NK-92 treated with Interleukin-12 subunit alpha and Interleukin-12 subunit beta, amount 100 ng/mL, for 24 hours (cell line): ENCODE measurements at regions not wholly inside any gene's neighbourhood (a gene's known extent, or its start where the extent isn't known, plus 50 kb on each side); places are given as distances from the start of the nearest gene placed in this dataset.

Experiments used
- DNase-seq: peaks from one replicate; lab custom pipeline; 2025; lab: John Stamatoyannopoulos, UW

GRCh38 chr6:84417260-84417659 is 189.8 kb upstream of the CEP162 start:
- no peak for DNase-seq

DNA sequence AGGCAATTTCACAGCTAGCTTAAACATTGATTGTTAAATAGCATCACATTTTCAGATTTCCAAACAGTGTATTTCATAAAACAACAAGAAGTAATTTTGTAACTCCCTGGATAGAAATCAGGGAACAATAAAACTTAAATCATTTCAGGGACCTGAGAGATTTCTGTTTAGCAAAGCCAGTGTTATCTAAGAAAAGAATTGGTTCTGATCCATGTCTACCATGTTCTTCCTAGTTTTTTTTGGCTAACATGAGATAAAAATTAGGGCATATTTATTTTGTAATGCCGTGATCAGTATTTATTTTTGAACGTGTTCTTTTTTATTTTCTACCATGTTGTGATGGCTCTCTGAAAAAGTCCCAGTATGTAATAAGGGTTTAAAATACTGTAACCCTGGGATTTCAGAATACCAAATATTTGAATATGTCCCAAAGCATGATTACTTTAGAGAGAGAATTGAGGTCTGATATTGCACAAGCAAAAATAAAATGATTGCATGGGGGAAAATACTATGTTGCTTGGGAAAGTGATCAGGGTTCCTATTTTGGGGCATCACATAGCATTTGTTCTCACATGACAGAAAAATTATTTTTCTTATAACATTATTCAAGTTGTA is 188.7 kb upstream of the CEP162 start:
- no peak for DNase-seq

DNA sequence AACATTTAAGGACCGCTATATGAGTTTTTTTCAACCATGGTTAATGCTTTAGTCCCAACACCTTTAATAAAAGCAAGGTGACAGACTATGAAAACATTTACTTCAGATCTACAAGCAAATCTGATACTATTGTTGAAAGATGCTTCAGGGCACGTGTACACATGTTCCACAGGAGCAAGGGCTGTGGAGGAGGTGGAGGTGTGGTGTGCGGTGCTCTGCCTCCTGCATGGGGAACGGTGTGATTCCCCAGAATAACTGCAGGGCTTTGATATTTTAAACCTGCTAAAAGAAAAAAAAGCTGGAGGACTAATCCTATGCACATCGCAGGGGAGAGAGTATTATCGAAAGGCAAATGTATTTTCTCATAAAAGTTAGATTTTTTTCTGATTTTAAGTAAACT is 188.1 kb upstream of the CEP162 start:
- DNase-seq, result no peak

DNA sequence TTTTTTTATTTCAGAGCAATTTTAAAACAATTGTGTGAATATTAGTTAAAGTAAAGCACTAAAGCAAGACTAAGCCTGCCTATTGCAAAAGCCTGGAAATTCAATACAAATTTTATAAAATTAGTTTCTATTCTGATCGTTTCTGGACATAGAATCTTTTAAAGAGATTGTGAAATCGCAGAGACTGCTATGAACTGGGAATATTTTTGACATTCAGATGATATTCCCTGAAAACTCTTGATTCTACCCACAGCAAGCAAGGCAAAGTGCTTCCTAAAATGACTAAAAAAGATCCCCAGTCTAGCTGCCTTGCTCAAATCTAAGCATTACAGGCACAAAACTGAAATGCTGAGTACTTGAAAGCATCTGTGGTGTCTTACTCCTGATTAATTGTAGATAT is 187.6 kb upstream of the CEP162 start:
- DNase-seq, result no peak

DNA sequence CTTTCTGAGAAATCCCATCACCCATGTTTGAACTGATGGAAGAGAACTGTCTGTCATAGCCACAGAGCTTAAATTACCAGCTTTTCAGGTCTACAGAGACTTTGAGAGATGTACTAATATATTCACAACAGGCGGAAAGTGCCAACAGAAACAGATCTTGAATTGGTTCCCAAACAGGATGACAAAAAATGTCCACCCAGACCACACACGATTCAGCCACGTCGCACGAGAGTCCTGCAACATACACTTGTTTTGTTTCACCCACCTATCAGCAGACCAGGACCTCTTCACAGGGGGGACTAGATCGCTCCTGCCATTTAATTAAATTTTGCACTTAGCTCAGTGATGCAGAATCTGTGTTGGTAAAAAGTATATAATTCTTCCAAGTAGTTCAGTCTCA is 187.1 kb upstream of the CEP162 start:
- DNase-seq, result no peak

DNA sequence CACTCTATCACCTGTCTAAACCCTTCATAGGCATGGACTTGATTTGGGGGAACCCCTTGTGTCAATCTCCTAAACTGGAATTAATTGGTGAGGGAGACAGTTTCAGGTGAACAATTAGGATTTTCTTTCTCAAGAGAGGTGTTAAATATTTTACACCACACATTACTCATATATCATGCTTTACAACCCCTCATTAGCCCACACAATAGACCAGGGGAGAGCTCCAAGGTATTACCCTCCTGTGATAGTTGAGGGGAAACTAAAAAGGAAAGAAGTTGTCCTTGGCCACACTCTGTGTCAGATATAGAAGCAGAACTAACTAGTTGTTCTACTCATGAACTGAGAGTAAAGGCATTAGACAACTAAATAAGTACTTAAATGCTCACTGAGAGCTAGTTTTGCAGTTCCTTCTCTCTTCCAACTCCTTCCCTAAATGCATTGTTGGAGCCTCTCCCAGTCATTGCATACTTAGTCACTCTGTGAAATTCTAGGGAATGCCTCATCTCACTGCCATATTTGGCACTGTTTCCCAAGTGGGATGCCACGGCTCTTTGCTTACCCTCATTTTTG is 183.7 kb upstream of the CEP162 start:
- no peak for DNase-seq

- no peak for DNase-seq
These were observed 182.5 kb upstream of the CEP162 start for GRCh38 chr6:84409911-84410310.

DNA sequence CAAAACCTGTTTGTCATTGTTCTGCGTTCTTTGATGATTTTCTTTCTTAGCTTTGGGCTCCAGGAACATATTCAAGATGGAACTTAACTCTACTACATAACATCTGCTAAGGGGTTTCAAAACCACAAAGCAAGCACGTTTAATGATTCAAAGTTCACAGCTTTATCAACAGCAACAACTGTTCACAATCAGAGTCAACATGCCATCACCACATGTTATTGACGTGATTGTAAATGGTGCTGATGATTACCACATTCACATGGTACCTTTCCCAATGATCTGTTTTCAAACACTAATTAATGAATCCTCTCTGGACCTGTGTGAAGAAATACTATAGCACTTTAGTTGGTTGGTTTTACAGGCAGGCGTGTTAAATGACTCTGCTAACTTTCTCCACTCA is 180.6 kb upstream of the CEP162 start:
- DNase-seq, result no peak

- DNase-seq, result no peak
These were observed 176.1 kb upstream of the CEP162 start for GRCh38 chr6:84403545-84403944.

DNA sequence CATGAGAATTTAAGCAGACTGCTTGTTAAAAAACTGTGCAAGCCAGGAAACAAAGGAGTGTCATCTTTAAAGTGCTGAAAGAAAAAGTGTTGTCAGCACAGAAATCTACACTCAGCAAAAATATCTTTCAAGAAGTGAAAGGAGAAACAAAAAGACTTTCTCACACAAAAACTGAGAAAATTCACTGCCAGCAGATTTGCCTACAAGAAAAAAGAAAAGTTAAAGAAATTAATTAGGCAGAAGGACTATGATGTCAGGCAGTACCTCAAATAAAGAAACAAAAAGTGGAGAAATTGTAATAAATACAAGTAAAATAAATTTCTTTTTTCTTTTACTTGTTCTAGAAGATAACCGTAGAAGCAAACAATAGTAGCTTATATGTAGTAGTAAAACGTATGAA is 171.6 kb upstream of the CEP162 start:
- DNase-seq, result no peak

GRCh38 chr6:84392261-84392660 is 164.8 kb upstream of the CEP162 start:
- DNase-seq, result no peak

DNA sequence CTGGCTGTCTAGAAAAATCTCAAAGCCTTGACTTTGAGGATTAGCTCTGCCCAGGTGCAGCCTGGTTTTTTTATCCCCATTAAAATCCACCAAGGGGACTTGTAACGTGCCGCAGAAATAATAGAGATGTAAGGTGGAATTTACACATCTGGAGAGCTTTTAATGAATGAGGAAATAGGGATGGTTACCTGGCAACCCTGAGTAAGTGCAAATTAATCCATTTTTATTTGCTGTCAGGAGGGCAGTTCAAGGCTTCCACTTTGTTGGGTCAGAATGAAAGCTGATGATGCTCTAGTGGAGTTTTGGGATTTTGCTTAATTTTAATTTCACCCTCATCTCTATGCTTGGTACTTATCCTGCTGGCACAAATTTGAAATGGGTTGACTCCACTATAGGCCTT is 163.4 kb upstream of the CEP162 start:
- no peak for DNase-seq

- DNase-seq, result no peak
These were observed 162.9 kb upstream of the CEP162 start for GRCh38 chr6:84390334-84390733.

GRCh38 chr6:84379142-84379541 is 151.7 kb upstream of the CEP162 start:
- no peak for DNase-seq

DNA sequence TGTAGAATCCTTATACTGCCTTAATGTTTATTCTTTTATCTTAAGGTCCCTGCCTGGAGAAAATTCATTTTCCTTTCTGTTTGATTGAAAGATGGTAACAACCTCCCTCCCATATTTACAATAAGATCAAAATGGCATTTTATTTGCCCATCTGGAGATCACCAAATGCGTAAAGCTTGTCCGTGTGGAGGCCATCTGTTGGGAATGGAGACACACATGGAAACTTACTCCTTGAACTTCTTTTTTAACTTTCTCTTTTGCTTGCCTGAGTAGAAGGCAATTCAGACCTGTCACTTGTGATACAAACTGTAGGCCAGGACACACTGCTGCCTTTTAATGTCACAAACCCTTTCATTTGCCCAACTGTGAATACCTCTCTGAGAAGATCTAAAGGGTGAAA is 144.8 kb upstream of the CEP162 start:
- no peak for DNase-seq

DNA sequence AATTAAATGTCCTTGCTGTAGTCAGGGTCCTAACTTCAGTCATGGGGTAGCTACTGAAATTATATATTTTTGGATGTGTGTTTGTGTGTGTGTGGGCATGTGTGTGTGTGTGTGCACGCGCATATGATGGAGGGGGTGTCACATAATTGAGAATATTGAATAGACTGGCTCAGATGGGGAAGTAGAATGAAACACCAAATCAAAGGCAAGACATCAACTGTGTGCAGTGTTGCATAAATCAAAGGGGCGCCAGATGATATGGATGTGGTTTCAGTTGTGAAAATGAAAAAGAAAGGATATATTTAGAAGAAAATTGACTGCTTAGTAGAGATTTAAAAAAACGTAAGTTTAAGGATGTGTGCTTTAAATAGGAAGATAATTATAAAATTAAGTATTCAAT is 144.2 kb upstream of the CEP162 start:
- no peak for DNase-seq

- DNase-seq, result no peak
These were observed 134.9 kb upstream of the CEP162 start for GRCh38 chr6:84362193-84362821.

DNA sequence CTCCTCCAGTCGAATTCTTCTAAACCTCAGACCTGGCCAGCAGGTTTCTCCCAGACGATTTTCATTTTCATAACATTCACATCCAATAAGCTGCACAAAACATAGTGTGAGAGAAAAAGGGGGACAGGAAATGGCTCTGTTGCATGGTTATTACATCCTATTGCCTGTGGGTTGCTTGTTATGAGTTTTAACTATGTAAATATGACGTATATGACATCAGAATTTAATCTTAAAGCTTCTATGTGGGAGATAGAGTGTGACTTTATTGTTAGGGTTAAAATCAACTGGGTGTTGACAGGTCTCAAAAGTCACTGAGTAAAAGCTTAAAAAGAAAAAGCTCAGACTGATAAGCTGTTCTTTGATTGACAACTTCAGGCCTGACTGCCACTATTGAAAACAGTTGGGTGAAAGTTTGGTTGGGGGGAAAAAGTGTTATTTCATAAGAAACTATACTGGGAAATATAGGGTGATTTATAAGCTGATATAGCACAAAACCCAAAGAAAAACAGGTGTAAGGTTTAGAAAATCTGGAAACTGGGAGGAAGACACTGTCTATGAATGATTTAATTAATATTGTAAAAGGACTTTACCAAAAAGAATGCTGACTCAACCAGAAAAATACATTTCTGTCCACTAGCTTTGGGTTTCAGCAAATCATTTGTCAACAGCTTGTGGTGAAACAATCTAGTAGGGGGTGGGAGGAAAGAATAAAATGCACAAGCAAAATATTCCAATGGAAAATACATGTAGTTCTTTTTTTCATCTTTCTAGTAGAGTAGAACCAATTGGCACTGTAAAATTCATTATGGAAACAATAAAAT is 134.1 kb upstream of the CEP162 start:
- no peak for DNase-seq

GRCh38 chr6:84360039-84360438 is 132.6 kb upstream of the CEP162 start:
- DNase-seq, result no peak

- DNase-seq, result no peak
These were observed 131.1 kb upstream of the CEP162 start for GRCh38 chr6:84358581-84358980.

GRCh38 chr6:84357631-84358030 is 130.2 kb upstream of the CEP162 start:
- no peak for DNase-seq

- no peak for DNase-seq
These were observed 129.5 kb upstream of the CEP162 start for GRCh38 chr6:84356907-84357306.
